BLaER1 (cell line): ENCODE measurements at regions not wholly inside any gene's neighbourhood (a gene's known extent, or its start where the extent isn't known, plus 50 kb on each side); places are given as distances from the start of the nearest gene placed in this dataset.

Experiments
- H3K27ac ChIP-seq: shearing (Covaris generic); formaldehyde crosslinking; 2 replicates; pipeline ENCODE4 v1.8.1; 2022
- H3K27me3 ChIP-seq: shearing (Covaris generic); formaldehyde crosslinking; 2 replicates; pipeline ENCODE4 v1.8.1; 2022
- H3K36me3 ChIP-seq: shearing (Covaris generic); formaldehyde crosslinking; 2 replicates; pipeline ENCODE4 v1.8.1; 2022
- H3K4me1 ChIP-seq: shearing (Covaris generic); formaldehyde crosslinking; 2 replicates; pipeline ENCODE4 v1.8.1; 2022
- H3K4me2 ChIP-seq: shearing (Covaris generic); formaldehyde crosslinking; 2 replicates; pipeline ENCODE4 v1.8.1; 2022
- H3K4me3 ChIP-seq: shearing (Covaris generic); formaldehyde crosslinking; 2 replicates; pipeline ENCODE4 v1.8.1; 2022
- H3K9ac ChIP-seq: shearing (Covaris generic); formaldehyde crosslinking; 2 replicates; pipeline ENCODE4 v1.8.1; 2022
- H3K9me3 ChIP-seq: shearing (Covaris generic); formaldehyde crosslinking; 2 replicates; pipeline ENCODE4 v1.8.1; 2022
- H4K20me1 ChIP-seq: shearing (Covaris generic); formaldehyde crosslinking; 2 replicates; pipeline ENCODE4 v1.8.1; 2022
- Cebpa-rat ChIP-seq: shearing (Covaris generic); IDR thresholded peaks from 2 replicates; pipeline ENCODE4 v1.8.1; 2022

GRCh38 chr20:39137299-39137698 is 175.2 kb downstream of the DHX35 start:
- Histone ChIP-seq H3K4me3 (no peak overlapping the region), H3K9me3 (no peaks in the 10 kb centered on the region), H4K20me1 (no peaks in the 10 kb centered on the region), H3K4me1 (no peaks in the 10 kb centered on the region), H3K4me2 (no peak overlapping the region), H3K27me3 (no peaks in the 10 kb centered on the region), H3K9ac (no peak overlapping the region), H3K27ac (no peak overlapping the region), H3K36me3 (no peaks in the 10 kb centered on the region)
- TF ChIP-seq Cebpa-rat: no peak

- no peaks in the 10 kb centered on the region for H3K9me3 ChIP-seq
- H3K27me3 ChIP-seq: no peaks in the 10 kb centered on the region
These were observed 174.7 kb downstream of the DHX35 start for GRCh38 chr20:39136798-39137197.

GRCh38 chr20:39135885-39136544 is 173.9 kb downstream of the DHX35 start:
- no peak overlapping the region for H3K27ac ChIP-seq
- no peak overlapping the region for H3K4me2 ChIP-seq
- no peaks in the 10 kb centered on the region for H3K27me3 ChIP-seq
- no peaks in the 10 kb centered on the region for H3K4me1 ChIP-seq
- H3K36me3 ChIP-seq: no peaks in the 10 kb centered on the region
- H3K9me3 ChIP-seq: no peaks in the 10 kb centered on the region
- no peak overlapping the region for H3K9ac ChIP-seq
- no peak for TF ChIP-seq Cebpa-rat
- no peaks in the 10 kb centered on the region for H4K20me1 ChIP-seq
- no peak overlapping the region for H3K4me3 ChIP-seq

More at GRCh38 chr20:39136798-39137197, 174.7 kb downstream of the DHX35 start:
- Histone ChIP-seq H4K20me1 (no peaks in the 10 kb centered on the region), H3K4me3 (no peak overlapping the region), H3K4me1 (no peaks in the 10 kb centered on the region), H3K36me3 (no peaks in the 10 kb centered on the region), H3K27ac (no peak overlapping the region), H3K4me2 (no peak overlapping the region), H3K9ac (no peak overlapping the region)
- no peak for TF ChIP-seq Cebpa-rat

GRCh38 chr20:39133201-39133600 is 171.1 kb downstream of the DHX35 start:
- Histone ChIP-seq H3K4me2 (no peak overlapping the region), H3K27me3 (no peaks in the 10 kb centered on the region), H3K4me3 (no peak overlapping the region), H3K9me3 (no peaks in the 10 kb centered on the region), H4K20me1 (no peaks in the 10 kb centered on the region), H3K36me3 (no peaks in the 10 kb centered on the region), H3K4me1 (no peaks in the 10 kb centered on the region), H3K9ac (no peak overlapping the region), H3K27ac (no peak overlapping the region)
- no peak for TF ChIP-seq Cebpa-rat

- no peak for TF ChIP-seq Cebpa-rat
- Histone ChIP-seq H3K4me2 (no peak overlapping the region), H3K4me3 (no peak overlapping the region), H3K4me1 (no peaks in the 10 kb centered on the region), H3K27me3 (no peaks in the 10 kb centered on the region), H3K27ac (no peak overlapping the region), H3K9me3 (no peaks in the 10 kb centered on the region), H4K20me1 (no peaks in the 10 kb centered on the region), H3K9ac (no peak overlapping the region), H3K36me3 (no peaks in the 10 kb centered on the region)
These were observed 170.4 kb downstream of the DHX35 start for GRCh38 chr20:39132511-39132910.

- no peak overlapping the region for H3K4me2 ChIP-seq
- no peaks in the 10 kb centered on the region for H3K36me3 ChIP-seq
- TF ChIP-seq Cebpa-rat: no peak
- no peaks in the 10 kb centered on the region for H3K9me3 ChIP-seq
- no peak overlapping the region for H3K27ac ChIP-seq
- no peaks in the 10 kb centered on the region for H4K20me1 ChIP-seq
- H3K4me3 ChIP-seq: no peak overlapping the region
- no peaks in the 10 kb centered on the region for H3K27me3 ChIP-seq
- no peak overlapping the region for H3K9ac ChIP-seq
- H3K4me1 ChIP-seq: no peaks in the 10 kb centered on the region
These were observed 169.9 kb downstream of the DHX35 start for GRCh38 chr20:39132093-39132492.

- Histone ChIP-seq H4K20me1 (no peaks in the 10 kb centered on the region), H3K36me3 (no peaks in the 10 kb centered on the region), H3K4me3 (no peak overlapping the region), H3K4me2 (no peak overlapping the region), H3K4me1 (no peaks in the 10 kb centered on the region), H3K9me3 (no peaks in the 10 kb centered on the region), H3K27ac (no peak overlapping the region), H3K27me3 (no peaks in the 10 kb centered on the region), H3K9ac (no peak overlapping the region)
- TF ChIP-seq Cebpa-rat: no peak
These were observed 168.5 kb downstream of the DHX35 start for GRCh38 chr20:39130627-39131026.

GRCh38 chr20:39129523-39129922 is 167.4 kb downstream of the DHX35 start:
- Histone ChIP-seq H3K4me3 (no peak overlapping the region), H3K9ac (no peak overlapping the region), H3K4me1 (no peaks in the 10 kb centered on the region), H3K27ac (no peak overlapping the region), H4K20me1 (no peaks in the 10 kb centered on the region), H3K9me3 (no peaks in the 10 kb centered on the region), H3K4me2 (no peak overlapping the region), H3K27me3 (no peaks in the 10 kb centered on the region), H3K36me3 (no peaks in the 10 kb centered on the region)
- TF ChIP-seq Cebpa-rat: no peak

- TF ChIP-seq Cebpa-rat: no peak
- Histone ChIP-seq H3K4me2 (no peak overlapping the region), H3K4me1 (peaks cover 10% of the 10 kb centered on the region), H4K20me1 (no peaks in the 10 kb centered on the region), H3K36me3 (no peaks in the 10 kb centered on the region), H3K9ac (no peak overlapping the region), H3K27me3 (no peaks in the 10 kb centered on the region), H3K4me3 (no peak overlapping the region), H3K27ac (no peak overlapping the region), H3K9me3 (no peaks in the 10 kb centered on the region)
These were observed 161.9 kb downstream of the DHX35 start for GRCh38 chr20:39124064-39124463.

GRCh38 chr20:39123185-39123557 is 161.0 kb downstream of the DHX35 start:
- Histone ChIP-seq H3K27ac (no peak overlapping the region), H3K4me3 (no peak overlapping the region), H3K9me3 (no peaks in the 10 kb centered on the region), H3K9ac (no peak overlapping the region), H3K4me2 (no peak overlapping the region), H3K4me1 (peaks cover 19% of the 10 kb centered on the region), H3K27me3 (no peaks in the 10 kb centered on the region), H4K20me1 (no peaks in the 10 kb centered on the region), H3K36me3 (no peaks in the 10 kb centered on the region)
- TF ChIP-seq Cebpa-rat: no peak

GRCh38 chr20:39117491-39117890 is 155.3 kb downstream of the DHX35 start:
- peaks cover 25% of the 10 kb centered on the region for H3K4me1 ChIP-seq
- H3K4me2 ChIP-seq: no peak overlapping the region
- H3K9ac ChIP-seq: no peak overlapping the region
- no peaks in the 10 kb centered on the region for H3K36me3 ChIP-seq
- no peak for TF ChIP-seq Cebpa-rat
- no peaks in the 10 kb centered on the region for H3K27me3 ChIP-seq
- no peak overlapping the region for H3K4me3 ChIP-seq
- no peak overlapping the region for H3K27ac ChIP-seq
- no peaks in the 10 kb centered on the region for H4K20me1 ChIP-seq
- no peaks in the 10 kb centered on the region for H3K9me3 ChIP-seq
